Activated CD4-positive, alpha-beta T cell treated with anti-CD3 and anti-CD28 coated beads, Interleukin-2, amount 10 ng/mL, durations not matched to agents 7 days and 5 days (primary cell): ENCODE measurements at regions not wholly inside any gene's neighbourhood (a gene's known extent, or its start where the extent isn't known, plus 50 kb on each side); places are given as distances from the start of the nearest gene placed in this dataset.

Experiments
- CTCF ChIA-PET: fragments of 350-600 bp; sonication (Branson Sonifier 250); formaldehyde crosslinking; loops from one replicate; lab custom pipeline; 2021; ENCODE audit warnings: antibody characterized with exemption; lab: Charles Lee
- POLR2A ChIA-PET: fragments of 350-600 bp; sonication (Branson Sonifier 250); formaldehyde crosslinking; loops from one replicate; lab custom pipeline; 2021; ENCODE audit warnings: antibody characterized with exemption; lab: Charles Lee
- DNase-seq: peaks from one replicate; pipeline ENCODE4 v3.0.0-alpha.2; 2020
- H3K27ac Mint-ChIP-seq: one replicate; pipeline ENCODE4 v1.8.0; 2021; ENCODE audit warnings: mild to moderate bottlenecking, moderate library complexity, mixed read lengths
- H3K27me3 Mint-ChIP-seq: one replicate; pipeline ENCODE4 v1.8.0; 2021; ENCODE audit warnings: mixed read lengths
- H3K36me3 Mint-ChIP-seq: one replicate; pipeline ENCODE4 v1.8.0; 2021; ENCODE audit warnings: low read depth, mixed read lengths
- H3K4me1 Mint-ChIP-seq: one replicate; pipeline ENCODE4 v1.8.0; 2021; ENCODE audit warnings: mixed read lengths
- H3K4me3 Mint-ChIP-seq: one replicate; pipeline ENCODE4 v1.8.0; 2021; ENCODE audit warnings: mild to moderate bottlenecking, moderate library complexity, mixed read lengths
- H3K9me3 Mint-ChIP-seq: one replicate; pipeline ENCODE4 v1.8.0; 2021; ENCODE audit warnings: mixed read lengths

GRCh38 chr4:177163532-177163931, 146.1 kb upstream of the NEIL3 start:
- H3K27ac Mint-ChIP-seq: no peak overlapping the region
- H3K9me3 Mint-ChIP-seq: no peaks in the 10 kb centered on the region
- DNase-seq: no peak
- H3K27me3 Mint-ChIP-seq: no peaks in the 10 kb centered on the region
- no peak overlapping the region for H3K4me3 Mint-ChIP-seq
- no peaks in the 10 kb centered on the region for H3K36me3 Mint-ChIP-seq
- ChIA-PET POLR2A (no interaction called here), CTCF (no interaction called here)
- no peaks in the 10 kb centered on the region for H3K4me1 Mint-ChIP-seq

- no peaks in the 10 kb centered on the region for H3K36me3 Mint-ChIP-seq
- CTCF ChIA-PET: no interaction called here
- H3K9me3 Mint-ChIP-seq: peaks cover 3% of the 10 kb centered on the region
- H3K4me1 Mint-ChIP-seq: no peaks in the 10 kb centered on the region
- POLR2A ChIA-PET: no interaction called here
- no peak overlapping the region for H3K4me3 Mint-ChIP-seq
- no peaks in the 10 kb centered on the region for H3K27me3 Mint-ChIP-seq
- DNase-seq: no peak
- no peak overlapping the region for H3K27ac Mint-ChIP-seq
Measured at GRCh38 chr4:177171588-177171987, 138.1 kb upstream of the NEIL3 start.

GRCh38 chr4:177175473-177175872, 134.2 kb upstream of the NEIL3 start:
- POLR2A ChIA-PET: no interaction called here
- H3K27ac Mint-ChIP-seq: no peak overlapping the region
- CTCF ChIA-PET: no interaction called here

GRCh38 chr4:177177541-177178081, 132.1 kb upstream of the NEIL3 start:
- no peak for DNase-seq
- ChIA-PET POLR2A (no interaction called here), CTCF (interaction anchor here (0.5 to 0.8 kb wide), 2 partner anchors 32 to 315 kb away, joined by 3 read pairs; no protein-coding TSS in a partner anchor)
- Mint-ChIP-seq H3K36me3 (no peaks in the 10 kb centered on the region), H3K9me3 (no peaks in the 10 kb centered on the region), H3K4me3 (no peak overlapping the region), H3K27me3 (no peaks in the 10 kb centered on the region), H3K27ac (no peak overlapping the region), H3K4me1 (no peaks in the 10 kb centered on the region)

More at GRCh38 chr4:177175473-177175872, 134.2 kb upstream of the NEIL3 start:
- Mint-ChIP-seq H3K27me3 (no peaks in the 10 kb centered on the region), H3K4me3 (no peak overlapping the region), H3K4me1 (no peaks in the 10 kb centered on the region), H3K36me3 (no peaks in the 10 kb centered on the region), H3K9me3 (peaks cover 3% of the 10 kb centered on the region)
- DNase-seq: no peak

GRCh38 chr4:177178246-177178645, 131.4 kb upstream of the NEIL3 start:
- CTCF ChIA-PET: interaction anchor here (0.8 kb wide), 1 partner anchor 32 kb away, joined by 3 read pairs; no protein-coding TSS in a partner anchor
- POLR2A ChIA-PET: no interaction called here
- Mint-ChIP-seq H3K4me1 (no peaks in the 10 kb centered on the region), H3K27me3 (no peaks in the 10 kb centered on the region), H3K27ac (no peak overlapping the region), H3K36me3 (no peaks in the 10 kb centered on the region), H3K4me3 (no peak overlapping the region), H3K9me3 (no peaks in the 10 kb centered on the region)
- DNase-seq: no peak

GRCh38 chr4:177182166-177182565, 127.5 kb upstream of the NEIL3 start:
- ChIA-PET CTCF (no interaction called here), POLR2A (no interaction called here)
- DNase-seq: no peak
- H3K4me3 Mint-ChIP-seq: no peak overlapping the region
- no peaks in the 10 kb centered on the region for H3K9me3 Mint-ChIP-seq
- no peaks in the 10 kb centered on the region for H3K36me3 Mint-ChIP-seq
- no peak overlapping the region for H3K27ac Mint-ChIP-seq
- no peaks in the 10 kb centered on the region for H3K27me3 Mint-ChIP-seq
- no peaks in the 10 kb centered on the region for H3K4me1 Mint-ChIP-seq

GRCh38 chr4:177182728-177183127, 126.9 kb upstream of the NEIL3 start:
- Mint-ChIP-seq H3K27ac (no peak overlapping the region), H3K36me3 (no peaks in the 10 kb centered on the region), H3K27me3 (no peaks in the 10 kb centered on the region), H3K9me3 (no peaks in the 10 kb centered on the region), H3K4me1 (no peaks in the 10 kb centered on the region), H3K4me3 (no peak overlapping the region)
- ChIA-PET POLR2A (no interaction called here), CTCF (no interaction called here)
- DNase-seq: no peak

GRCh38 chr4:177185151-177185550, 124.5 kb upstream of the NEIL3 start:
- Mint-ChIP-seq H3K27me3 (no peaks in the 10 kb centered on the region), H3K36me3 (no peaks in the 10 kb centered on the region), H3K4me1 (no peaks in the 10 kb centered on the region), H3K4me3 (no peak overlapping the region), H3K27ac (no peak overlapping the region), H3K9me3 (no peaks in the 10 kb centered on the region)
- no peak for DNase-seq
- ChIA-PET CTCF (interaction anchor here (0.5 to 0.6 kb wide), 2 partner anchors 100 to 313 kb away, joined by 3 read pairs; no protein-coding TSS in a partner anchor), POLR2A (no interaction called here)

- ChIA-PET CTCF (interaction anchor here (0.6 kb wide), 1 partner anchor 312 kb away, joined by 3 read pairs; no protein-coding TSS in a partner anchor), POLR2A (no interaction called here)
- H3K4me1 Mint-ChIP-seq: no peaks in the 10 kb centered on the region
- H3K9me3 Mint-ChIP-seq: no peaks in the 10 kb centered on the region
- no peak for DNase-seq
- H3K36me3 Mint-ChIP-seq: no peaks in the 10 kb centered on the region
- no peak overlapping the region for H3K27ac Mint-ChIP-seq
- no peaks in the 10 kb centered on the region for H3K27me3 Mint-ChIP-seq
- no peak overlapping the region for H3K4me3 Mint-ChIP-seq
Measured at GRCh38 chr4:177185579-177185978, 124.1 kb upstream of the NEIL3 start.

- no peaks in the 10 kb centered on the region for H3K9me3 Mint-ChIP-seq
- H3K27me3 Mint-ChIP-seq: no peaks in the 10 kb centered on the region
- H3K4me1 Mint-ChIP-seq: no peaks in the 10 kb centered on the region
- CTCF ChIA-PET: no interaction called here
- H3K4me3 Mint-ChIP-seq: no peak overlapping the region
- H3K27ac Mint-ChIP-seq: no peak overlapping the region
- POLR2A ChIA-PET: no interaction called here
- H3K36me3 Mint-ChIP-seq: no peaks in the 10 kb centered on the region
- DNase-seq: no peak
Measured at GRCh38 chr4:177187371-177187770, 122.3 kb upstream of the NEIL3 start.

GRCh38 chr4:177190995-177191580, 118.6 kb upstream of the NEIL3 start:
- Mint-ChIP-seq H3K36me3 (no peaks in the 10 kb centered on the region), H3K4me3 (no peak overlapping the region), H3K27me3 (no peaks in the 10 kb centered on the region), H3K27ac (no peak overlapping the region), H3K9me3 (no peaks in the 10 kb centered on the region), H3K4me1 (no peaks in the 10 kb centered on the region)
- DNase-seq: no peak
- ChIA-PET CTCF (no interaction called here), POLR2A (no interaction called here)

GRCh38 chr4:177191586-177191985, 118.1 kb upstream of the NEIL3 start:
- no peak overlapping the region for H3K27ac Mint-ChIP-seq
- H3K27me3 Mint-ChIP-seq: no peaks in the 10 kb centered on the region
- H3K4me1 Mint-ChIP-seq: no peaks in the 10 kb centered on the region
- no peaks in the 10 kb centered on the region for H3K9me3 Mint-ChIP-seq
- CTCF ChIA-PET: no interaction called here
- no peaks in the 10 kb centered on the region for H3K36me3 Mint-ChIP-seq
- H3K4me3 Mint-ChIP-seq: no peak overlapping the region
- POLR2A ChIA-PET: no interaction called here
- no peak for DNase-seq

GRCh38 chr4:177191991-177192390, 117.7 kb upstream of the NEIL3 start:
- DNase-seq: no peak
- Mint-ChIP-seq H3K9me3 (no peaks in the 10 kb centered on the region), H3K4me3 (no peak overlapping the region), H3K27ac (no peak overlapping the region), H3K4me1 (no peaks in the 10 kb centered on the region), H3K27me3 (no peaks in the 10 kb centered on the region), H3K36me3 (no peaks in the 10 kb centered on the region)
- POLR2A ChIA-PET: no interaction called here
- CTCF ChIA-PET: no interaction called here
